Naive thymus-derived CD8-positive, alpha-beta T cell (primary cell): ENCODE measurements at regions not wholly inside any gene's neighbourhood (a gene's known extent, or its start where the extent isn't known, plus 50 kb on each side); places are given as distances from the start of the nearest gene placed in this dataset.

Source experiments
- ATAC-seq, 2 donors: fragments of 150-1000 bp; cut with Tn5 transposase in 1 of 2; sonication (Bioruptor Pico), chemical (Tn5 transposase) in 1 of 2; 1 replicate in 1 of 2; 2 replicates in 1 of 2; pipeline ENCODE4 v1.10.0; 2021; ENCODE audit warnings: mild to moderate bottlenecking in 2 of 2, moderate library complexity in 2 of 2
- POLR2A ChIA-PET: fragments of 350-600 bp; sonication (Branson Sonifier 250); formaldehyde crosslinking; loops from one replicate; lab custom pipeline; 2021; ENCODE audit warnings: antibody characterized with exemption; lab: Charles Lee
- DNase-seq, 10 donors: peaks; one replicate each; pipeline versions ENCODE4 v3.0.0 to v3.0.0-alpha.2; 2020 to 2022
- H3K27ac Mint-ChIP-seq, 10 donors: one replicate each; pipeline ENCODE4 v1.8.0; 2020 to 2022; ENCODE audit warnings: mild to moderate bottlenecking in 10 of 10, mixed read lengths in 10 of 10, moderate library complexity in 4 of 10, inconsistent platforms in 1 of 10
- H3K27me3 Mint-ChIP-seq, 5 donors: one replicate each; pipeline ENCODE4 v1.8.0; 2021 to 2022; ENCODE audit warnings: mixed read lengths in 5 of 5
- H3K36me3 Mint-ChIP-seq, 3 donors: one replicate each; pipeline ENCODE4 v1.8.0; 2020 to 2022; ENCODE audit warnings: mixed read lengths in 3 of 3, mild to moderate bottlenecking in 2 of 3, inconsistent platforms in 1 of 3
- H3K4me1 Mint-ChIP-seq, 4 donors: one replicate each; pipeline ENCODE4 v1.8.0; 2021 to 2022; ENCODE audit warnings: mixed read lengths in 4 of 4
- H3K4me3 Mint-ChIP-seq, 10 donors: one replicate each; pipeline ENCODE4 v1.8.0; 2020 to 2022; ENCODE audit warnings: mild to moderate bottlenecking in 10 of 10, mixed read lengths in 10 of 10, moderate library complexity in 6 of 10, inconsistent platforms in 1 of 10
- H3K9me3 Mint-ChIP-seq, 9 donors: one replicate each; pipeline ENCODE4 v1.8.0; 2020 to 2022; ENCODE audit warnings: mixed read lengths in 9 of 9, mild to moderate bottlenecking in 3 of 9, inconsistent platforms in 1 of 9, moderate library complexity in 1 of 9

DNA sequence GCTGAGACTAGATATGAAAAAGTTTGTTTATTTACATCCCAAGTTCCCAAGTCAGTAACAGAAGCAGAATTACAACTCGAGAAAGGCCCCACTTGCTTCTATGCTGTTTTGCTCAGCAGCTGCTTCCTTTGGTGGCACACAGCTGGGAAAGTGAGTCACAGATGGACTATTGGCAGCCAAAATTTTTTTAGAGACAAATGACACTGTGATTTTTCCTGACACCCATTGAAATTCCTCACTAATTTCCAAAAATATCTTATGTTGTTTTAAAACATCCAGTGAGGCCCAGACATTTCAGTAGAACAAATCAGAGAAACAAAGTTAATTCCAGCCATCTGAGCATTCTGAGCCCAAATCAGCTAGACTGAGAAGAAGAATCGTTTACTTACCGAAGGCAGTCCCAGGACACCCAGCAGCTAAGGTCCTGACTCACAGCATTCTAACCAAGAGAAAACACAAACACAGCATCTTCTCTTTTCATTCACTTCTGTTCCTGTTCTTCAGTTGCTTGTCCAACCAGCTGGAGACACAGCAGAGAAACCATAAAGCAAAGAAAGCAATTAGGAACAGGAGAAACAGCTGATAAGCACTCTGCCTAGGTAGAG, 188.3 kb downstream of the DAD1 start:
- H3K27ac Mint-ChIP-seq = no peak overlapping the region
- ATAC-seq (no peak), DNase-seq (no peak)
- H3K4me3 Mint-ChIP-seq = no peak overlapping the region
- H3K27me3 Mint-ChIP-seq = no peaks in the 10 kb centered on the region
- peaks cover 0 to 4% (median 0%) of the 10 kb centered on the region in 4 donors for H3K4me1 Mint-ChIP-seq
- no peaks in the 10 kb centered on the region for H3K36me3 Mint-ChIP-seq
- POLR2A ChIA-PET = no interaction called here
- no peaks in the 10 kb centered on the region for H3K9me3 Mint-ChIP-seq

DNA sequence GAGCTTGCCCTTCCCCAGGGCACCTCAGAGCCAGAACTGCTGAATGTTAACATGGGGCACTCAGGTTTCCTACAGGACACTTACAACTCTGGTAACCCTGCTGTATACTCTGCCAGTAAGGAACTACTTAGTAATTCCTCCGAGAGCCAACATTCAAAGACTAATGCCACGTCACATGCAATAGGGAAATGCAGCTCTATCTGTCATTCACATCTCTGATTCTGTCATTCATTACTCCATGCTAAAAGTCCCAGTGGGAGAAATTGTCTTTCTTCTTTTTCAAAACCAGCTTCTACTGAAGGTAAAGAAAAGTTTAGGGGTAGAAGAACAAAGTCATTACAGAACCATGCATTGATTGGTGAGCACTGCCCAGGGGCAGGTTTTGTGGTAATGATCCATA, 189.2 kb downstream of the DAD1 start:
- no peaks in the 10 kb centered on the region for H3K36me3 Mint-ChIP-seq
- H3K27ac Mint-ChIP-seq = no peak overlapping the region
- no peak for DNase-seq
- H3K27me3 Mint-ChIP-seq = no peaks in the 10 kb centered on the region
- H3K4me1 Mint-ChIP-seq = peaks cover 0 to 4% (median 0%) of the 10 kb centered on the region in 4 donors
- no peak overlapping the region for H3K4me3 Mint-ChIP-seq
- H3K9me3 Mint-ChIP-seq = no peaks in the 10 kb centered on the region
- POLR2A ChIA-PET = no interaction called here
- ATAC-seq = no peak

DNA sequence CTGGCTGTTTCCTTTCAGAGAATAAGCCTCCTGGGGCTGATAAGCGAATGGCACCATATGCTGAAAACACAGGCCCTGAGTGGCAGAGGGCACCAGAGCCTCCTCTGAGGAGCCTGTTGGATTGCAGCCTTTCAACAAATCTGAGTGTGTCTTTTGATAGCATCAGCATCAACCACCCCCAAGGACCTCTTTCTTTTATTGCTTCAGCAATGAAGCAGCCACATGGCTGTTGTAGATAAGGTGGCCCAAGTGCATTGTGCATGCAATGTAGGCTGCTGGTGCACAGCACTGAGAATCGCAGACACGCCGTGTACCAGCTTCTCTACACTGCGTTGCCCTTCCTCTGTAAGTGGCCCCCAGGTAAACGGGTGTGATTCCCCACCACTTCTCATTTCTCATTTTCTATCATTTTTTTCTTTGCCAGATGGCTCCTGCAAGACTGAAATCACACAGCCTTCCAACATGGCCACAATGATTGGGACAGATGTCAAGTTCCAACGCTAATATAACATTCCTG, 191.7 kb downstream of the DAD1 start:
- Mint-ChIP-seq H3K9me3 (no peaks in the 10 kb centered on the region), H3K4me3 (no peak overlapping the region), H3K27me3 (no peaks in the 10 kb centered on the region), H3K27ac (no peak overlapping the region), H3K36me3 (no peaks in the 10 kb centered on the region), H3K4me1 (peaks cover 0 to 9% (median 0%) of the 10 kb centered on the region in 4 donors)
- ATAC-seq (no peak), DNase-seq (no peak)
- POLR2A ChIA-PET = no interaction called here

DNA sequence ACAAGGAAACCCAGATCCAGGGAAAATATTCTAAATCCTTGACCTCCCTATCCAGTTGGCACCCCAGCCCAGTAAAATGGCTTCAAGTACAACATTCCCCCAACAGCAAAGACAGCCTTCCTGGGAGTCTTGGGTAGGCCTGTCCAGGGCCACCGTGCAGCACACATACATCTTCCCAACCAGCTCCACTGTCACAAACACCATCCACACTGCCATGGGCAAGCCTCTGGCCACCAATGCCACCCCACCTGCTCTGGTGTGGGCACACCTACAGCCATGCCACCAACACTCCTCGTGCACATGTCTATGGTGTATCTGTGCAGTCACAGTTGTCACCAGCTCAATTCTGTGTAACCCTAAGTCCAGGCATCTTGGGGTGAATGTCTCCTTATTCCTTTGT, 193.2 kb downstream of the DAD1 start:
- Mint-ChIP-seq H3K9me3 (no peaks in the 10 kb centered on the region), H3K36me3 (no peaks in the 10 kb centered on the region), H3K4me1 (peaks cover 0 to 21% (median 0%) of the 10 kb centered on the region in 4 donors), H3K4me3 (no peak overlapping the region), H3K27me3 (no peaks in the 10 kb centered on the region), H3K27ac (no peak overlapping the region)
- POLR2A ChIA-PET = no interaction called here
- no peak for ATAC-seq
- DNase-seq = no peak

DNA sequence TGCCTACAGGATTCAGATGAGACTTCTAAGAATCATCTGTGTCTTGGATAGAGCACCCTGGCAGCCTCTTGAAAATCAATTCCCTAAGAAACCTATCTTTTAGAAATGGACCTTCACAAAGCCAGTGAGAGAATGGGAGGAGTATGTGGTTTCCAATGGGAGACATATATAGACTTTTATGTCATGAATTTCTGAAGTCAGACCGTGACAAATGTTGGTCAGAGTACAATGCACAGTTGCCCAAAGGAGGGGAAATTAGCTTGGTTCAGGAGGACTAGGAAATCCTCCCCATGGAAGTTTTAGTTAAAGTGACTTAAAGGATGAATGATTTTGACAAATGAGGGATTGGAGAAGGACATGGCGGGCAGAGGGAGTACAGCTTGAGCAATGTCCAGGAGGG, 194.4 kb downstream of the DAD1 start:
- Mint-ChIP-seq H3K4me3 (no peak overlapping the region), H3K36me3 (no peaks in the 10 kb centered on the region), H3K27me3 (no peaks in the 10 kb centered on the region), H3K4me1 (peaks cover 0 to 26% (median 0%) of the 10 kb centered on the region in 4 donors), H3K9me3 (no peaks in the 10 kb centered on the region), H3K27ac (no peak overlapping the region)
- POLR2A ChIA-PET = interaction anchor here (0.6 kb wide), 1 partner anchor 177 kb away, joined by 3 read pairs; no protein-coding TSS in a partner anchor
- DNase-seq (no peak), ATAC-seq (no peak)

DNA sequence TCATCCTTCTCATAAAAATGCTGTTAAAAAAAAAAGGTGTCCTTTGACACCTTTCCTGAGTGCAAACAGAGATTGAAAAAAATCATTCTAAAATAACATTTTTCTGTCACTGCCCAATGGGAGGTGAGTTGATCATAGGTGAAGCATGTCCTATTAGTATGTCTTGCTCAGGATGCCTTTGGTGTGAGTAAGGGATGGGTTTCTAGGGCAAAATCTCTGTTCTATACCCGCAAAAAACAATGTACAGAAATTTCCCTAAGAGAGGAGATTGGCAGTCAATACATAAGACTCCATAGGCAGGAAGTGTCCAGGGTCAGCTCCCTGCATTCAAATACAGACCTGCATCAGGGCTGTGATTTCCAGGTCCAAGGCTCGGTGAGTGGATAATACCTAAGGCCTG, 195.2 kb downstream of the DAD1 start:
- Mint-ChIP-seq H3K9me3 (no peaks in the 10 kb centered on the region), H3K4me3 (no peak overlapping the region), H3K27ac (no peak overlapping the region), H3K36me3 (no peaks in the 10 kb centered on the region), H3K4me1 (peaks cover 0 to 26% (median 0%) of the 10 kb centered on the region in 4 donors), H3K27me3 (no peaks in the 10 kb centered on the region)
- DNase-seq = no peak
- POLR2A ChIA-PET = no interaction called here
- ATAC-seq = no peak

DNA sequence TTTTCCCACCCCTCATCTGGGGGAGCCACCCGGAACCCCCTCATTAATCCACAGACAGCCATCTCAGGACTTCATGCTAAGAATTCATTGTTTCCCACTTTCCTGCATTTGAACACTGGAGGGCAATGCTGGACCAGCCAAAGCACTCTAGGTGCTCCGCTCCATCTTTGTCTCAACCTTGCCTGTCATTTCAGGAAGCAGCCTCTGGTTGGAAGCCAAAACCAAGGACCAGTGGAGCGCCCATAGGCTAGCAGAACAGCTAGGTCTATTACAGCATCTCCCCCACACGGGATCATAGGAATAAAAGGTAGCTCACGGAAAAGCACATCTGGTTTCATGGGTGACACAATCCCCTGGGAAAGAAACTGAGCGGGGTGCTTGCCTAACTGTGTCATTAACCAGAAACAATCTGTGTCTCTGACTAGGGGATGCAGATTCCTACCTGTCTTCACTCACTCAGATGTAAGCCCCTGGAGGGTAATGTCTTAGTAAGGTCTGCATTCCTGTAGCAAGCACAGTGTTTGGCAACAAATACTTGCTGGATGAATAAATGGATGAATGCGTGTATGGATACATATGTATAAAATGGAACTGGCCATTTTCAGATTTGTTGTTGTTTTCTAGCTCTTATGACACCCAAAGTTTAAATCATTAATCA, 197.0 kb downstream of the DAD1 start:
- Mint-ChIP-seq H3K36me3 (no peaks in the 10 kb centered on the region), H3K9me3 (no peaks in the 10 kb centered on the region), H3K27ac (peak overlapping the region in 1 of 10 donors; percentile 62), H3K27me3 (no peaks in the 10 kb centered on the region), H3K4me3 (no peak overlapping the region), H3K4me1 (peaks cover 0 to 26% (median 0%) of the 10 kb centered on the region in 4 donors)
- POLR2A ChIA-PET = no interaction called here
- DNase-seq (peak in 1 of 10 donors; percentile 15), ATAC-seq (no peak)

DNA sequence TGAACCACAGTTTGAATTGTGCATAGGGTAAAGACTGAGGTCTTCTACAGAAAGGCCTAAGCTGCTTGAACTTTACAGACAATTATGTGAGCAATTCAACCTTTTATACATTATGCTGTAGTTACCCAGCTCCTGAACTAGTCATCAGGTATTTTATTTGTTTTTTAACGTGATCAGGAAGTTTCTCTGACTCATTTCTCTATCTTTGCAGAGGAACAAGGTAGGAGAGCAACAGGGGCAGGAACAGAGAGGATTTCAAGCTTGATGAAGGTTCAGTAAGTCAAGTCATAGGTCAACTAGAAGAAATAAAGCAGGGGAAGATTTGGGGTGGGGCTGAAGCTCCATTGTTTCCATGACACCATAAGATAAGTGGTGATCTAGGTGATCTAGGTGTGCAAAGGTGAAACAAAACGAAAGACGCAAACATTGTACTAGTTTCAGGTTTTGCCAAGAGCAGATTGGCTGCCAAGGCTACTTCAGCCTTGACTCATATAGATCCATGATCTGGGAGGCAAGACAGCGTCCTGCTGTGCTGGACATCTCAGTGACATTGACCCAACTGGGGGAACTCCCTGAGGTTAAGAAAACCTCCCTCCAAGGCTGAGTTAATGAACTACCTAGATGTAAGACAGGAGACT, 198.1 kb downstream of the DAD1 start:
- H3K4me3 Mint-ChIP-seq = no peak overlapping the region
- DNase-seq (no peak), ATAC-seq (no peak)
- H3K36me3 Mint-ChIP-seq = no peaks in the 10 kb centered on the region
- H3K27me3 Mint-ChIP-seq = no peaks in the 10 kb centered on the region
- no peaks in the 10 kb centered on the region for H3K9me3 Mint-ChIP-seq
- no peak overlapping the region for H3K27ac Mint-ChIP-seq
- POLR2A ChIA-PET = no interaction called here
- H3K4me1 Mint-ChIP-seq = peaks cover 0 to 26% (median 0%) of the 10 kb centered on the region in 4 donors

DNA sequence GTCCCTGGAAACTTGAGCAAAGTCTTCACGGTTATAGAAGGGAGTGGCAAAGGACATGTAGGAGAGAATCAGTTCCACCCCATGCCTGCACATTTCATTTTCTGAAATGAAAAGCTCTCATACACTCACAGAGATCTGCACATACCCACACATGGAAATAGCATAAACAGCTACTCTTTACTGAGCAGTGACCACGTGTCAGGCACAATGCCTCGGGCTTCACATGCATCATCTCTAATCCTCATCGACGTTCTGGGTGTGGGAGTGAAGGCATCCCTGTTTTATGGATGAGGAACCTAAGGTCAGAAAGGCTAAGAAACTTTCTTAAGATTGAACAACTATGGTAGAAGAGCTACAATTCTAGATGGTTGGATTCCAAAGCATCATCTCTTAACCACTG, 198.8 kb downstream of the DAD1 start:
- Mint-ChIP-seq H3K27me3 (no peaks in the 10 kb centered on the region), H3K36me3 (no peaks in the 10 kb centered on the region), H3K4me3 (no peak overlapping the region), H3K9me3 (no peaks in the 10 kb centered on the region), H3K4me1 (peaks cover 0 to 26% (median 0%) of the 10 kb centered on the region in 4 donors), H3K27ac (no peak overlapping the region)
- DNase-seq (no peak), ATAC-seq (no peak)
- POLR2A ChIA-PET = no interaction called here

DNA sequence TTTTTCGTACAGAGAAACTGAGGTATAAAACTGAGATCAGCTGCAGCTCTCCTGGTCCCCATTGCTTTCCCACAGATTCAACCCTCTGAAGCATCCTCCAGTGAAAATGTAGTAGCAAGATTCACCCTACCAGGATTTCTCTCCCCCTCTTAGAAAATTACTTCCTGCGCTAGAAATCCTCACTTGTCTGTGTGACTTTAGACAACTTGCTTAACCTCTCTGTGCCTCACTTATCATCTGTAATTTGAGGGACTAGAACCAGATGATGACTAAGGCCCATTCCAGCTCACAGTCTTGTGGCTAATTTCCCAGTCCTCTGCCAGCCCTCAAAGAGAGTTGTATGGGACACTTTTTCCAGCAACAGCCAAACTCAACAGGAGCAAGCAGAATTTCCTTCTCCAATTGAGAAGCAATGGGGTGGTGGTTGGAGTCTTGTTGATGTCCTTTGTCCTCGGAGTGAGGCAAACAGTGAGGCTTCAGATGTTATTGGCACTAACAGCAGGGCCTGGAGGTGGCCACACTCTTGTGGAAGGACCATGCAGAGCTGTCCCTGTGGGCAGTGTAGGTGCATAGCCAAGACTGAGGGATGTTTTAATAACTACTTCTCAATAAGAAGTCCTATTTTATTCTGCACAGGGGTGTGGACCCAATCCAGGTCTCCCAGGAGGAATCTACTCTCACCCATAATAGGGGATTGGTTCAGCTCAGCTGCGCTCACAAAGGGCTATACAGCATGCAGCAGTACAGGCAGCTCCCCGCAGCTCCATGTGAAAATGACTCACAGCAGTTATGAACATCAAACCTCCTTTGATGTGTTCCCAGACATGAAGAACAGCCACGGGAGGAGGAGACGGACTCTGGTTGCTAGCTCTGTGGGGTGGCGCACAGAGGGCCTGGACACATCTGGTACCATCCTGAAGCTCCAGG, 200.1 kb downstream of the DAD1 start:
- Mint-ChIP-seq H3K4me1 (peaks cover 0 to 26% (median 0%) of the 10 kb centered on the region in 4 donors), H3K9me3 (no peaks in the 10 kb centered on the region), H3K27ac (no peak overlapping the region), H3K27me3 (no peaks in the 10 kb centered on the region), H3K36me3 (no peaks in the 10 kb centered on the region), H3K4me3 (no peak overlapping the region)
- POLR2A ChIA-PET = no interaction called here
- no peak for DNase-seq
- no peak for ATAC-seq

DNA sequence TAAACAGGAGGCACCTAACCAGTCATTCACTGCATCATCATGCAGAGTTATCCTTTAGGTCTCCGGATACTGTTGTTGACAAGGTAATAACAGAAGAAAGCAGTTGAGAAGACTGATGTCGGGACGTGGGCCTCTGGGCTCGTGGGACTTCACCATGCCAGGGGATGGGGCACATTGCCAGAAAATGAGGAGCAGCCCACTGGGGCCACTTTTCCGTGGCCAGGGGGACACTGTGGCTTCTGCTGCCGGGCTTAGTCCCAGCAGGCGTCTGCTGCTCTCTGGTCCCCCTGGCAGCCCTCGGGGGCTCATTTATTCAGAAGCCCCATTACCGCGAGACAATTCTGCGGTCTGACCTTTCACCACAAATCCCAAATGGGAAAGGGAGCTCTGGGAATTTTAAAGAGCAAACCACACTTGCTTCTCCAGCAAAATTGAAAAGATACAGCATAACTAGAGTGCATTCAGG, 201.2 kb downstream of the DAD1 start:
- Mint-ChIP-seq H3K36me3 (no peaks in the 10 kb centered on the region), H3K4me3 (no peak overlapping the region), H3K27me3 (no peaks in the 10 kb centered on the region), H3K9me3 (no peaks in the 10 kb centered on the region), H3K27ac (peak overlapping the region in 1 of 10 donors; percentile 13), H3K4me1 (peaks cover 0 to 36% (median 0%) of the 10 kb centered on the region in 4 donors)
- ATAC-seq = no peak
- no peak for DNase-seq
- POLR2A ChIA-PET = no interaction called here

DNA sequence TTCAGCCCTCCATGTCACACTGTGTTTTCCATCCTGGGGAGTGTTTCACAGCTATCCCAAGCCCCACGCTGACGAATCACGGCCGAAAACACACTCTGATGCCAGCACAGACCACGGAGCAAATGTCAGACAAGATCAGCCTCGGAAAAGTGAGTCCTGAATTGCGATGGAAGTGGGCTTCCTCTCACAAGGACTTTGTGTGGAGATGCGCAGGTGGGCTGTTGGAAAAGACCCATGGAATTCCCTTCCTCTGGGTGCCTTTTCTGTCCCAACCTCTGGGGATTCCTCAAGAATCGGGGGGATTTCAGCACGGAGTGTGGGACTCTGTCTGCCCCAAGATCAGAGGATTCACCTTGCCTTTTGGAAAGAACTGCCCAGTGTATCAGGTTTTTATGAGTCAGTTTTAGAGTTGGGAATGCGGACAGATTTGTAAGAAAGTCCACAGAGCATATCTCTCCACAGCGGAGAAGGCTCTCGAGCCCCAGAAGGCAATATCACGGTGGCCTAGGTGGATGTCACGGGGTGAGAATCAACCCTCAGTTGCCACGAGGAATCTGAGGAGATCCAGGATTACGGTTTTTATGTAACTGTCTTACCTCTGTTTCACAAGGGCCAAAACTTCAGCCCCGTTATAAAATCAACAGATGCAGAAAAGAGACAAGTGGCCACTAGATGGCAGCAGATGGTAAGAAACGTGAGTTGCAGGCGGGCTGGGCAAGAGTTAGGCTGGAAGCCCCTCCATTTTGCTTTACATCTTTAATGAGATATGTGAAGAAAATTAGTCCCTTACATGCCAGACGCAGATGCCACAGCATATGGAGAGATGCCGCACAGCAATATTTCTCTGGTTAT, 201.9 kb downstream of the DAD1 start:
- Mint-ChIP-seq H3K9me3 (no peaks in the 10 kb centered on the region), H3K27ac (peak overlapping the region in 1 of 10 donors; percentile 13), H3K4me1 (peaks cover 0 to 38% (median 0%) of the 10 kb centered on the region in 4 donors), H3K36me3 (no peaks in the 10 kb centered on the region), H3K4me3 (no peak overlapping the region), H3K27me3 (no peaks in the 10 kb centered on the region)
- POLR2A ChIA-PET = no interaction called here
- peak in 4 of 10 donors; percentile 0 to 63 (median 35) for DNase-seq
- ATAC-seq = no peak
